ENCODE measurements at regions not wholly inside any gene's neighbourhood (a gene's known extent, or its start where the extent isn't known, plus 50 kb on each side); places are given as distances from the start of the nearest gene placed in this dataset.
A peak's percentile ranks its signal among the peaks of the same experiment; 100 is the strongest.

DNA sequence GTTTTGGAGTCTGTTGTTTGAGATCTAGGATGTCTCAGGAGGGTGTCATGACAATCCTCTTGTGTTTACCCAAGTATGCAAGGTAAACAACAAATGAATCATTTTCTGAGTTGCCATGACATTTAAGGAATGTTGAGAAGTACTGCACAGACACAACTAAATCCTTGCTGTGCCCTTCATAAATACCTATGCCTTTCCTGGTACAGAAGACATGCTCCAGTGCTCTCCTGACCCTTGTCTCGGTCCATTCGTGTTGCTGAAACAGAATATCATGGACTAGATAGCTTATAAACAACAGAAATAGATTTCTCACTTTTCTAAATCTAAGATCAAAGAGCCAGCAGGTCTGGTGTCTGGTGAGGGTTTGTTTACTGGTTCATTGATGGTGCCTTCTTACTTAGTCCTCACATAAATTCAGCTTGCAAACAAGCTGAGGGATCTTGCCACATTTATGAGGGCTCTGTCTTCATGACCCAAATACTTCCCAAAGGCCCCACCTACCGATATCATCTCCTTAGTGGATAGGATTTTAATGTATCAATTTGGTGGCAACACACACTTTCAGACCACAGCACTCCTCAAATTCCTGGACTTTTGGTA is 341.8 kb upstream of the SEMA3A start:
- DNase-seq (ENCODE audit: extremely low spot score, unreplicated experiment) = no peak
- Mint-ChIP-seq H3K36me3 (no peaks in the 10 kb centered on the region), H3K27ac (no peak overlapping the region), H3K4me1 (ENCODE audit: unreplicated experiment) (peaks cover 26% of the 10 kb centered on the region), H3K27me3 (no peaks in the 10 kb centered on the region), H3K9me3 (peaks cover 4% of the 10 kb centered on the region), H3K4me3 (no peak overlapping the region)
- TF ChIP-seq, protein P1, sequence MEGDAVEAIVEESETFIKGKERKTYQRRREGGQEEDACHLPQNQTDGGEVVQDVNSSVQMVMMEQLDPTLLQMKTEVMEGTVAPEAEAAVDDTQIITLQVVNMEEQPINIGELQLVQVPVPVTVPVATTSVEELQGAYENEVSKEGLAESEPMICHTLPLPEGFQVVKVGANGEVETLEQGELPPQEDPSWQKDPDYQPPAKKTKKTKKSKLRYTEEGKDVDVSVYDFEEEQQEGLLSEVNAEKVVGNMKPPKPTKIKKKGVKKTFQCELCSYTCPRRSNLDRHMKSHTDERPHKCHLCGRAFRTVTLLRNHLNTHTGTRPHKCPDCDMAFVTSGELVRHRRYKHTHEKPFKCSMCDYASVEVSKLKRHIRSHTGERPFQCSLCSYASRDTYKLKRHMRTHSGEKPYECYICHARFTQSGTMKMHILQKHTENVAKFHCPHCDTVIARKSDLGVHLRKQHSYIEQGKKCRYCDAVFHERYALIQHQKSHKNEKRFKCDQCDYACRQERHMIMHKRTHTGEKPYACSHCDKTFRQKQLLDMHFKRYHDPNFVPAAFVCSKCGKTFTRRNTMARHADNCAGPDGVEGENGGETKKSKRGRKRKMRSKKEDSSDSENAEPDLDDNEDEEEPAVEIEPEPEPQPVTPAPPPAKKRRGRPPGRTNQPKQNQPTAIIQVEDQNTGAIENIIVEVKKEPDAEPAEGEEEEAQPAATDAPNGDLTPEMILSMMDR (conservative IDR thresholded peaks at IDR 0.05) = no peak

DNA sequence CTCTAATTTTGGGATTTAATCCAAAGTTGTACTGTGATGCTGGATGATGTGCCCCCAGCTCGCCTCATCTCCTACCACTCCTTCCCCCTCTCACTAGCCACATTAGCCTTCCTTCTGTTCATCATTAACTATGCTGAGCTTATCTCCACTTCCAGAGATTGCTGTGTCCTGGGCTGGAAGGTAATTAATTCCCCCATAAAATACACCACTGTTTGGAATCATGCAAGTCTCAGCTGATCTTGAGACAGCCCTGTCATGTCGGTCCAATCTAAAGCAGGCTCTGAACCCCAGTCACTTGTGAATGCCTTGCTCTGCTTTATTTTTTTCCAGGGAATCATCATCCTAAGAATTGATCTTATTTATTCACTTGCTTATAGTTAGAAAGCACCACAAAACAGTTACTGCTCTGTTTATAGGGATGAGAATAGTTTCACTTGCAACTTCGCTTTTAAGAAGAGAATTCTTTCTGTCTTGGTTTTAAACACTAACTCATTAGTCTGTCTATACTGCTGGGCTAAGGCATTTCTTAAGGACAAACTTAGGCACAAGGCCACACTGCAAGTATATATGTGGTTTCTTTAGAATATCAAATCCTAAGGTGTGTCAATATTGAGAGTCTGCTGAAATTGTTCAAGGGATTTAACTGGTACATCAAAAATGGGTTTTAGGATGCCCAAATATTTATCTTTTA is 341.1 kb upstream of the SEMA3A start:
- Mint-ChIP-seq H3K36me3 (no peaks in the 10 kb centered on the region), H3K27ac (no peak overlapping the region), H3K4me1 (ENCODE audit: unreplicated experiment) (peaks cover 26% of the 10 kb centered on the region), H3K27me3 (no peaks in the 10 kb centered on the region), H3K4me3 (no peak overlapping the region), H3K9me3 (peaks cover 4% of the 10 kb centered on the region)
- DNase-seq (ENCODE audit: extremely low spot score, unreplicated experiment) = no peak
- TF ChIP-seq, protein P1 (conservative IDR thresholded peaks at IDR 0.05) = no peak

DNA sequence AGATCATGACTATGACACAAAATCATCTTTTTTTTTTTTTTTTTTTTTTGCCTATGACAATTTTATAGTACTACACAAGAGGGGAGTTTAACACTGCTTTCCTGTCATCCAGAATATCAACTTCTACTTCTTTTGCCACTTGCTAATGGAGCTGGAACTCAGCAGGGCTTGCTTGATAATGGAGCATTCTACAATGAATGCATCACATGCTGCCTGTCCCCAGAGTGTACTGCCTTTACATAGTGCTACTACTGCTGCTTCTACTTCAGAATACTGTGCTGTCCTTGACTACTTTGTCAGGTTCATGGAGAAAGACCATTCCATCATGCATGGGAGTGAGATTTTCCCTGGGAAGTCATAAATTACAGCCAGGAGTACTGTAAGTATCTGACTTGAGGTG is 338.6 kb upstream of the SEMA3A start:
- Mint-ChIP-seq H3K4me3 (no peak overlapping the region), H3K27me3 (no peaks in the 10 kb centered on the region), H3K27ac (no peak overlapping the region), H3K4me1 (ENCODE audit: unreplicated experiment) (peaks cover 39% of the 10 kb centered on the region), H3K9me3 (peaks cover 4% of the 10 kb centered on the region), H3K36me3 (no peaks in the 10 kb centered on the region)
- no peak for DNase-seq (ENCODE audit: extremely low spot score, unreplicated experiment)
- TF ChIP-seq, protein P1 (conservative IDR thresholded peaks at IDR 0.05) = no peak

DNA sequence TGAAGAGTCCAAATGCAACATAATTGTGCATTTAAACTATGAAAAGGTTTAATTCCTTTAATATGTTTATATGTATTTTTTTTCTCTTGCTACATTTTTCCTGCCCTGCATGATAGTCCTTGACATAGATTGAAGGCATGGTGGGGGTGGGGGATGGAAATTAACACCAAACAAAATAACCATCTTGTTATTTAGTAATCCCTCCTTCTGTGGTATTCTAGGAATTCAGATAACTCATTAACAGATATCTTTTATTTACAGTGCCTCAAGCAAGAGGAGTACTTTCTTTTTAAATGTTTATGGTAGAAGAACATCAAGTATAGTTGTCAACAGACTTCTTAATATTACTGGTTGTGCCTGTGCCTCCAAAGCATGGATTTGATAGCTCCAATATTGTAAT is 337.6 kb upstream of the SEMA3A start:
- Mint-ChIP-seq H3K27me3 (no peaks in the 10 kb centered on the region), H3K27ac (no peak overlapping the region), H3K9me3 (peaks cover 4% of the 10 kb centered on the region), H3K4me3 (no peak overlapping the region), H3K36me3 (no peaks in the 10 kb centered on the region), H3K4me1 (ENCODE audit: unreplicated experiment) (peaks cover 38% of the 10 kb centered on the region)
- TF ChIP-seq, protein P1 (conservative IDR thresholded peaks at IDR 0.05) = no peak
- DNase-seq (ENCODE audit: extremely low spot score, unreplicated experiment) = no peak

DNA sequence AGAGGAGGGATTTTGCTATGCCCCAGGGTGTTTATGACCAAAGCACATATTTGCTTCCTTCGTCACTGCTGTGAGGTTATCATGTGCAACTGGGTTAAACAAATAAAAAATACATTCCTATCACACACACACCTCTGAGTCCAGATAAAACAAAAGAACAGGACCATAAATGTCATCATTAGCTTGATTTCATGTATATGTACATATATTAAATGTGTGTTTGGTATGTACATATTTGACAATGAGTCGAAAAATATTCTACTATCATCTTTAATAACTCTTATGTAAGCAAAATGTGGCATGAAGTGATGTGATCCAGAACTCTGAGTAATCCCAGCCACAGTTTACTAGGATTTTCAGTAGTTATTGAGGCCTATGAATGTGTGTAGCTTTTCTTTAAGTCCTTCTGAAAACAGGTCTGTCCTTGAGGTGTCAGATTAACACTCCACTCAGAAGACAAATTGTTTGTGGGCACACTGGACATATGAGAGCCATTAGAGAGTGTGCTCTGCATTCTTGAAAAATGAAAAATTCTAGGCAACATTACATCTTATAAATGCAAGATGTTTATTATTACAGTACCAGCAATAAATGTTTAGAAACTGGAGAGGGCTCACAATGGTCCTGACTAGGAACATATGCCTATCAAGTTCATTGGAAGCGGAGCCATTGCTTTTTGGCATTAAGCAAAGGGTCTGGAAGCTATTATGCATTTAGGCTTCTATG is 335.1 kb upstream of the SEMA3A start:
- Mint-ChIP-seq H3K27ac (peak overlapping the region; percentile 76), H3K27me3 (no peaks in the 10 kb centered on the region), H3K4me3 (no peak overlapping the region), H3K36me3 (no peaks in the 10 kb centered on the region), H3K4me1 (ENCODE audit: unreplicated experiment) (peaks cover 23% of the 10 kb centered on the region), H3K9me3 (no peaks in the 10 kb centered on the region)
- DNase-seq (ENCODE audit: extremely low spot score, unreplicated experiment) = no peak
- TF ChIP-seq, protein P1 (conservative IDR thresholded peaks at IDR 0.05) = no peak

All from type B pancreatic cell (in vitro differentiated cells).